Neutrophil (primary cell): ENCODE measurements at regions not wholly inside any gene's neighbourhood (a gene's known extent, or its start where the extent isn't known, plus 50 kb on each side); places are given as distances from the start of the nearest gene placed in this dataset.

Experiments used
- H3K27ac ChIP-seq: fragments of 200-600 bp; sonication (generic); 2 replicates; pipeline ENCODE4 v1.5.1; 2016; ENCODE audit warnings: mild to moderate bottlenecking, moderate library complexity
- H3K27me3 ChIP-seq: fragments of 200-600 bp; sonication (generic); 2 replicates; pipeline ENCODE4 v1.6.0; 2016; ENCODE audit warnings: mild to moderate bottlenecking
- H3K36me3 ChIP-seq: fragments of 200-600 bp; sonication (generic); 2 replicates; pipeline ENCODE4 v1.5.1; 2017
- H3K4me1 ChIP-seq, 2 experiments: fragments of 200-600 bp in 1 of 2; sonication (generic) in 1 of 2; 1 replicate in 1 of 2; 2 replicates in 1 of 2; pipeline versions ENCODE4 v1.5.1 to v1.6.1; 2013 to 2016; ENCODE audit warnings: low read depth in 1 of 2, low read length in 1 of 2, mild to moderate bottlenecking in 1 of 2, moderate library complexity in 1 of 2; ENCODE audit not compliant: control insufficient read depth in 1 of 2, insufficient read depth in 1 of 2
- H3K4me3 ChIP-seq, 2 experiments: fragments of 200-600 bp in 1 of 2; sonication (generic) in 1 of 2; 1 replicate in 1 of 2; 2 replicates in 1 of 2; pipeline ENCODE4 v1.5.1; 2013 to 2016; ENCODE audit warnings: low read depth in 1 of 2, low read length in 1 of 2, mild to moderate bottlenecking in 1 of 2, moderate library complexity in 1 of 2
- H3K9me3 ChIP-seq: fragments of 200-600 bp; sonication (generic); 2 replicates; pipeline ENCODE4 v1.5.1; 2016
- TF ChIP-seq, protein P1 (sequence below): fragments of 200-600 bp; sonication (generic); IDR thresholded peaks from 2 replicates; pipeline ENCODE4 v1.5.1; 2016; ENCODE audit warnings: antibody characterized with exemption

DNA sequence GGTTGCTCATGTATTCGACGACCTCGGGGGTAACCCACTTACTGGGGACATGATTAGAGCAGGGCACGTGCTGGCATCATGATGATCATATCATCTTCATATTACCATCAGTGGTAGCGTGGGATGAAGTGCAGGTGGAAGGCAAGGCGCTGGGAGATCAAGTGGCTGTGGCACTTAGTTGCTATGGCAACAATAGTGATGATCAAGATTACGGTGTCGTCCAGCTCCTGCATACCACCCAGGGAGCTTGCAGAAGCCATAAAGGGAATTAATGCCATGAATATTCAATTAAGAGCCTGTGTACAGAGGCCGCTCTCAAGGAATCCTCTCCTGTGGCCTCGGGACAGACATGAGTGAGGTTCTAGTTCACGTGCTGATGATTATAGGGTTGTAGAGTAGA, 237.2 kb upstream of the COPS8 start:
- Histone ChIP-seq H3K4me1 (no peaks in the 10 kb centered on the region), H3K27ac (no peak overlapping the region), H3K27me3 (no peaks in the 10 kb centered on the region), H3K9me3 (no peaks in the 10 kb centered on the region), H3K4me3 (no peak overlapping the region), H3K36me3 (no peaks in the 10 kb centered on the region)
- TF ChIP-seq, protein P1, sequence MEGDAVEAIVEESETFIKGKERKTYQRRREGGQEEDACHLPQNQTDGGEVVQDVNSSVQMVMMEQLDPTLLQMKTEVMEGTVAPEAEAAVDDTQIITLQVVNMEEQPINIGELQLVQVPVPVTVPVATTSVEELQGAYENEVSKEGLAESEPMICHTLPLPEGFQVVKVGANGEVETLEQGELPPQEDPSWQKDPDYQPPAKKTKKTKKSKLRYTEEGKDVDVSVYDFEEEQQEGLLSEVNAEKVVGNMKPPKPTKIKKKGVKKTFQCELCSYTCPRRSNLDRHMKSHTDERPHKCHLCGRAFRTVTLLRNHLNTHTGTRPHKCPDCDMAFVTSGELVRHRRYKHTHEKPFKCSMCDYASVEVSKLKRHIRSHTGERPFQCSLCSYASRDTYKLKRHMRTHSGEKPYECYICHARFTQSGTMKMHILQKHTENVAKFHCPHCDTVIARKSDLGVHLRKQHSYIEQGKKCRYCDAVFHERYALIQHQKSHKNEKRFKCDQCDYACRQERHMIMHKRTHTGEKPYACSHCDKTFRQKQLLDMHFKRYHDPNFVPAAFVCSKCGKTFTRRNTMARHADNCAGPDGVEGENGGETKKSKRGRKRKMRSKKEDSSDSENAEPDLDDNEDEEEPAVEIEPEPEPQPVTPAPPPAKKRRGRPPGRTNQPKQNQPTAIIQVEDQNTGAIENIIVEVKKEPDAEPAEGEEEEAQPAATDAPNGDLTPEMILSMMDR = no peak

DNA sequence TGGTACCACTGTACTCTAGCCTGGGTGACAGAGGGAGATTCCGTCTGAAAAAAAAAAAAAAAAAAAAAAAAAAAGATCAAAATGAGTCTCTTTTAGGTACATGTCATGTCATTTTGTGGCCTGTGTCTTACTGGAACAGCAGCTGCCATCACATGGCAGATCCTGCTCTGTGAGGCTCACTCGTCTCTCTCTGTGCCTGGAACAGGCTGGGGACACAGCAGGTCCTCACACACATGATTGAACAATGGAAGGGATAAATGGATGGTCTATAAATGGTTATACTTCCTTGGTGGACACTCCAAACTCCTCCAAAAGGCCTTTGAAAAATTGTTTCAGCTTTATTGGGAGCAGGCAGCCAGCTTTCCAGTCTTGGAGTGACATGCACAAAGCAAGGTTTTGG, 236.2 kb upstream of the COPS8 start:
- Histone ChIP-seq H3K36me3 (no peaks in the 10 kb centered on the region), H3K9me3 (no peaks in the 10 kb centered on the region), H3K4me1 (no peaks in the 10 kb centered on the region), H3K4me3 (no peak overlapping the region), H3K27ac (no peak overlapping the region), H3K27me3 (no peaks in the 10 kb centered on the region)
- TF ChIP-seq, protein P1 = no peak

DNA sequence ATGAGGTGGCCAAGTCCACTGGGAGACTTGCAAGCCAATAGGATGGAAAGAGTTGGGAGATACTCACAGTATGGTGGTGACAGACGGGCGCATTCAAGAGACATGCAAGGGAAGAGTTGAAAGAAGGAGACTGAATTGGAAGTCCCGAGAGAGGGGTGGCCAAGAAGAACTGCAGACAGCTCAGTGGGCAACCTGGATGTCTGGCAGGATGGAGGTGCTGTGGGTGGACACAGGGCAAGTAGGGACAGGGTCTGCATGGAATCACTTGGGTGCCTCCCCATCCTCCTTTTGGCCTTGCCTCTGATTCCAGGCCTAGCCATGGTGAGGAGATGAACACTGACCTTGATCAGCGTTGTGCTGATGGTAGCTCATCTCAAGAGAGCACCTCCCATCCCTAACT, 235.7 kb upstream of the COPS8 start:
- no peak overlapping the region for H3K4me3 ChIP-seq
- no peaks in the 10 kb centered on the region for H3K27me3 ChIP-seq
- H3K4me1 ChIP-seq = no peaks in the 10 kb centered on the region
- H3K9me3 ChIP-seq = no peaks in the 10 kb centered on the region
- no peak overlapping the region for H3K27ac ChIP-seq
- H3K36me3 ChIP-seq = no peaks in the 10 kb centered on the region
- TF ChIP-seq, protein P1 = no peak

DNA sequence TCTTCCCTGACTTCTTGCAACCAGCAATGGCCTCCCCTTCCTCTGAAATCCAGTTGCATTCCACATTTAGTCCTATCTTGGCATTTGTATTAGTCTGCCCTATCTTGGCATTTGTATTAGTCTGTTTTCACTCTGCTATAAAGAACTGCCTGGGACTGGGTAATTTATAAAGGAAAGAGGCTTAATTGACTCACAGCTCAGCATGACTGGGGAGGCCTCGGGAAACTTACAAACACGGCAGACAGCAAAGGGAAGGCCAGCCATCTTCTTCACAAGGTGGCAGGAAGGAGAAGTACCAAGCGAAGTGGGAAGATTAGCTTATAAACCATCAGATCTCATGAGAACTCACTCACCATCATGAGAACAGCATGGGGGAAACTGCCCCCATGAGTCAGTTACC, 234.5 kb upstream of the COPS8 start:
- Histone ChIP-seq H3K4me1 (no peaks in the 10 kb centered on the region), H3K36me3 (no peaks in the 10 kb centered on the region), H3K27me3 (no peaks in the 10 kb centered on the region), H3K27ac (no peak overlapping the region), H3K4me3 (no peak overlapping the region), H3K9me3 (no peaks in the 10 kb centered on the region)
- TF ChIP-seq, protein P1 = no peak

DNA sequence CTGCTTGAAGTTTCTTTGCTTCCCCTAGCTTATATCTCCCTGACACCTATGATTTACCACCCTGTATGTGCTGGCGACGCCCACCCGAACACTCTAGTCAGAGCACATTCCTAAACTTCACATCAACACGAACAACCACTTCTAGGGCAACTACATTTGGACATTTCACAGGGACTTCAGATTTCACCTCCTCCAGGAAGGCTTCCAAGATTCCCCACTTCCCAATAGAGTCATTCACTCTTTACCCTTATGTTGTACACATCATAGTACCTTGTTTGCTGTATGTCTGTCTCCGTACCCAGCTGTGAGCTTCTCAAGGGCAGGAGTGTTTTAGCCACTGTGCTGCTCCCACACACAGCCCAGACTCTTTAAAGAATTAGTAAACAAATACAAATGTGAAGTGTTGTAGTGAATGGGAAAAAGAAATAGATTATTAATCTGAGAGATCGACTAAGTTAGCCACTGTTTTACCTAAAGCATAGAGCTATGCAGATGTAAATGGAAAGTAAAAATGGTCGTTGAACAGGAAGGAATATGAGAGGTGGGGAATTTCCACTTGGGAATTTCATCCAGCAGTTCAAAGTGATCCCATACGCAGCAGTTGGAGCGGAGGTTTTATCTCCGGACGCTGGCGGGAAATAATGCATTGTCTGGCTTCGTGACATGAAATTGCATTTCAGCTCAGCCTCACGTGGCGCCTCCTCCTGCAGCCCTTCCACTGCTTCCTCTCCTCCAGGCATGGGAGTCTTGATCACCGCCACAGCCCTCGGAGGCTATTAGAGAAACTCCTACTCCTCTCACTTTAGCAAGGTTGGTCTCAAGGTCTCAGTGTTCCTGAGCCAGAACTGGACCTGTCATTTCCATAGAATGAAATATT, 233.4 kb upstream of the COPS8 start:
- no peaks in the 10 kb centered on the region for H3K27me3 ChIP-seq
- TF ChIP-seq, protein P1 = no peak
- H3K4me1 ChIP-seq = no peaks in the 10 kb centered on the region

More for the DNA sequence above, 233.4 kb upstream of the COPS8 start:
- H3K9me3 ChIP-seq = no peaks in the 10 kb centered on the region
- no peak overlapping the region for H3K4me3 ChIP-seq
- no peak overlapping the region for H3K27ac ChIP-seq
- no peaks in the 10 kb centered on the region for H3K36me3 ChIP-seq
